Caco-2 (cell line): ENCODE measurements at regions not wholly inside any gene's neighbourhood (a gene's known extent, or its start where the extent isn't known, plus 50 kb on each side); places are given as distances from the start of the nearest gene placed in this dataset.

Experiments
- BruUV-seq: library from RNA; stranded (reverse); fragments of 400-500 nt; replicated peaks from 2 replicates; lab custom pipeline; 2021; lab: Mats Ljungman, UMichigan
- CTCF ChIA-PET: fragments of 300-600 bp; sonication (Branson Sonifier 250); formaldehyde crosslinking; loops from one replicate; lab custom pipeline; 2022; ENCODE audit warnings: antibody characterized with exemption; lab: Charles Lee
- POLR2A ChIA-PET: fragments of 300-600 bp; sonication (Branson Sonifier 250); formaldehyde crosslinking; loops from one replicate; lab custom pipeline; 2022; ENCODE audit warnings: antibody characterized with exemption; lab: Charles Lee
- DNase-seq, 2 experiments: peaks; one replicate each; pipeline versions ENCODE4 v3.0.0 to v3.0.0-alpha.2; 2020 to 2022
- H3K27me3 ChIP-seq: replicated peaks from 2 replicates; pipeline ENCODE4 v1.6.0; 2011; ENCODE audit warnings: low read length; ENCODE audit not compliant: control insufficient read depth, insufficient read depth
- H3K36me3 ChIP-seq: 2 replicates; pipeline ENCODE4 v1.5.1; 2011; ENCODE audit warnings: low read length; ENCODE audit not compliant: control insufficient read depth, insufficient read depth
- H3K4me1 ChIP-seq: fragments of 250-450 bp; sonication (Bioruptor Pico); 2 replicates; pipeline ENCODE4 v1.5.1; 2020; ENCODE audit warnings: mild to moderate bottlenecking
- H3K4me3 ChIP-seq: 2 replicates; pipeline ENCODE4 v1.5.1; 2011; ENCODE audit warnings: low read depth, mild to moderate bottlenecking, control low read depth, low read length
- H3K9me3 ChIP-seq: fragments of 250-450 bp; sonication (Bioruptor Pico); 2 replicates; pipeline ENCODE4 v1.5.1; 2020; ENCODE audit warnings: mild to moderate bottlenecking, moderate library complexity
- H3K27ac Mint-ChIP-seq: one replicate; pipeline ENCODE4 v1.8.0; 2022; ENCODE audit warnings: mixed read lengths; ENCODE audit not compliant: unreplicated experiment
- H3K27me3 Mint-ChIP-seq: one replicate; pipeline ENCODE4 v1.8.0; 2022; ENCODE audit warnings: mixed read lengths; ENCODE audit not compliant: insufficient read depth, unreplicated experiment
- H3K36me3 Mint-ChIP-seq: one replicate; pipeline ENCODE4 v1.8.0; 2022; ENCODE audit warnings: mild to moderate bottlenecking, mixed read lengths; ENCODE audit not compliant: insufficient read depth, unreplicated experiment
- H3K4me1 Mint-ChIP-seq: one replicate; pipeline ENCODE4 v1.8.0; 2022; ENCODE audit warnings: low read depth, mixed read lengths; ENCODE audit not compliant: unreplicated experiment
- H3K4me3 Mint-ChIP-seq: one replicate; pipeline ENCODE4 v1.8.0; 2022; ENCODE audit warnings: mild to moderate bottlenecking, moderate library complexity, mixed read lengths; ENCODE audit not compliant: unreplicated experiment
- H3K9me3 Mint-ChIP-seq: one replicate; pipeline ENCODE4 v1.8.0; 2022; ENCODE audit warnings: mixed read lengths; ENCODE audit not compliant: unreplicated experiment
- intact Hi-C: fragments of 100-400 bp; cut with micrococcal nuclease; formaldehyde crosslinking; loops from one replicate; pipeline ENCODE4 v1.10.0; 2022; ENCODE audit not compliant: unreplicated experiment
- TF ChIP-seq, protein P1 (sequence below), 2 experiments: fragments of 200-600 bp in 1 of 2; IDR thresholded peaks; 1 replicate in 1 of 2; 2 replicates in 1 of 2; pipeline versions ENCODE4 v1.5.1 to v1.8.0; 2011 to 2022; ENCODE audit warnings: antibody characterized with exemption in 1 of 2, control low read depth in 1 of 2, inconsistent platforms in 1 of 2, low read depth in 1 of 2, low read length in 1 of 2, mild to moderate bottlenecking in 1 of 2, moderate library complexity in 1 of 2; ENCODE audit not compliant: insufficient read depth in 1 of 2, severe bottlenecking in 1 of 2, unreplicated experiment in 1 of 2

DNA sequence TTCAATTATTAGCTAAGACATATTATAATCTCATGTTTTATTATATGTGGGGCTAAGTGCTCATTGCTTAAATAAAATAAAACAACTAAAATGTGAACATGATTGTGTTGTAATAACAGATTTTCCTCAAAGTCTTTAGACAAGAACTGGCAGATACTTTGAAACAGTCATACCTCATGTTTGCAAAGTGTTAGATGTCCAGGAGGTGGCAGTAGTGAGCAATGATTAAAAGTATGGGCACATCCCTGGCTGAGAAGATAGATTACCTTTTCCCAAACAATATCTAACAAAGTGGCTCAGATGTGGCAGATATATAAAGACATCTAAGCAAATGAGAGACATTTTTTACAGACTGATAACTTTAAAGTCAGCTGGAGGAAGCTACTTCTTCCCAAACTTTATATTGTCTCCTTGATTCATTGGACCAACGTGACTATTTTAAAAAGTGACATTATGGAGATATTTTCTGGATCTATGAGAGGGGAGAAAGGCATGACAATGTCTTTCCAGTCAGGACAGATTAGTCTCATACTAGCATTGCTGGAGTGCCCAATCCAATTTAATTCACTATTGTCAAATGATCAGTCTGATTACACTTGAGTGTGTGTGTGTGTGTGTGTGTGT, 269.8 kb downstream of the S1PR1 start:
- DNase-seq: peak; percentile 27 to 43
- TF ChIP-seq, protein P1, sequence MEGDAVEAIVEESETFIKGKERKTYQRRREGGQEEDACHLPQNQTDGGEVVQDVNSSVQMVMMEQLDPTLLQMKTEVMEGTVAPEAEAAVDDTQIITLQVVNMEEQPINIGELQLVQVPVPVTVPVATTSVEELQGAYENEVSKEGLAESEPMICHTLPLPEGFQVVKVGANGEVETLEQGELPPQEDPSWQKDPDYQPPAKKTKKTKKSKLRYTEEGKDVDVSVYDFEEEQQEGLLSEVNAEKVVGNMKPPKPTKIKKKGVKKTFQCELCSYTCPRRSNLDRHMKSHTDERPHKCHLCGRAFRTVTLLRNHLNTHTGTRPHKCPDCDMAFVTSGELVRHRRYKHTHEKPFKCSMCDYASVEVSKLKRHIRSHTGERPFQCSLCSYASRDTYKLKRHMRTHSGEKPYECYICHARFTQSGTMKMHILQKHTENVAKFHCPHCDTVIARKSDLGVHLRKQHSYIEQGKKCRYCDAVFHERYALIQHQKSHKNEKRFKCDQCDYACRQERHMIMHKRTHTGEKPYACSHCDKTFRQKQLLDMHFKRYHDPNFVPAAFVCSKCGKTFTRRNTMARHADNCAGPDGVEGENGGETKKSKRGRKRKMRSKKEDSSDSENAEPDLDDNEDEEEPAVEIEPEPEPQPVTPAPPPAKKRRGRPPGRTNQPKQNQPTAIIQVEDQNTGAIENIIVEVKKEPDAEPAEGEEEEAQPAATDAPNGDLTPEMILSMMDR (IDR thresholded peaks at IDR 0.05; ENCODE audit: insufficient read depth in 1 of 2, low read depth in 1 of 2, low read length in 1 of 2, severe bottlenecking in 1 of 2, unreplicated experiment in 1 of 2): peak; percentile 26 to 44
- ChIA-PET POLR2A (no interaction called here), CTCF (no interaction called here)
- Histone ChIP-seq H3K4me1 (no peaks in the 10 kb centered on the region), H3K4me3 (no peak overlapping the region), H3K36me3 (no peaks in the 10 kb centered on the region), H3K27me3 (no peaks in the 10 kb centered on the region), H3K9me3 (no peaks in the 10 kb centered on the region)
- no TSS peak for BruUV-seq
- no peak overlapping the region for H3K4me3 Mint-ChIP-seq
- H3K27ac Mint-ChIP-seq: no peak overlapping the region
- intact Hi-C loops: no loop called here
- no peaks in the 10 kb centered on the region for H3K36me3 Mint-ChIP-seq
- no peaks in the 10 kb centered on the region for H3K9me3 Mint-ChIP-seq
- H3K27me3 Mint-ChIP-seq: no peaks in the 10 kb centered on the region
- H3K4me1 Mint-ChIP-seq: no peaks in the 10 kb centered on the region

DNA sequence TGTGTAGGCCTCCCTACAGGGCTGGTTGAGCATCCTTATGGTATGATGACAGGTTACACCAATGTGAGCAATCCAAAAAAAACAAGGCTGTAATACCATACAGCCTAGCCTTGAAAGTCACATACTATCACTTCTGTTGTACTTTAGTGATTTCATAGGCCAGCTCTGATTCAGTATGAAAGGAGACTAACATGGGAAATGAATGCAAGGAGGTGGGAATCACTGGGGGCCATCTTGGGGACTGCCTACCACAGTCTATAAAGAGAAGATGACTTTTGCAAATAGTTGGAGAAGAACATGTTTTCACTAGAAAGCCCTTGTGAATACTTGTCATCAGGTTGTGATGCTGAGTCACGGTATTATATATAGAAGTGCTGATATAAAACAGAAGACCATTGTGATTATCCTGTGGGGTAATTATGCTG, 270.7 kb downstream of the S1PR1 start:
- BruUV-seq: no TSS peak
- ChIA-PET POLR2A (no interaction called here), CTCF (no interaction called here)
- Mint-ChIP-seq H3K36me3 (no peaks in the 10 kb centered on the region), H3K27ac (no peak overlapping the region), H3K4me3 (no peak overlapping the region), H3K4me1 (no peaks in the 10 kb centered on the region), H3K9me3 (no peaks in the 10 kb centered on the region), H3K27me3 (no peaks in the 10 kb centered on the region)
- DNase-seq: no peak
- no peaks in the 10 kb centered on the region for H3K27me3 ChIP-seq
- H3K9me3 ChIP-seq: no peaks in the 10 kb centered on the region
- H3K36me3 ChIP-seq: no peaks in the 10 kb centered on the region
- no peaks in the 10 kb centered on the region for H3K4me1 ChIP-seq
- TF ChIP-seq, protein P1 (IDR thresholded peaks at IDR 0.05; ENCODE audit: insufficient read depth in 1 of 2, low read depth in 1 of 2, low read length in 1 of 2, severe bottlenecking in 1 of 2, unreplicated experiment in 1 of 2): no peak
- no peak overlapping the region for H3K4me3 ChIP-seq
- intact Hi-C loops: no loop called here

DNA sequence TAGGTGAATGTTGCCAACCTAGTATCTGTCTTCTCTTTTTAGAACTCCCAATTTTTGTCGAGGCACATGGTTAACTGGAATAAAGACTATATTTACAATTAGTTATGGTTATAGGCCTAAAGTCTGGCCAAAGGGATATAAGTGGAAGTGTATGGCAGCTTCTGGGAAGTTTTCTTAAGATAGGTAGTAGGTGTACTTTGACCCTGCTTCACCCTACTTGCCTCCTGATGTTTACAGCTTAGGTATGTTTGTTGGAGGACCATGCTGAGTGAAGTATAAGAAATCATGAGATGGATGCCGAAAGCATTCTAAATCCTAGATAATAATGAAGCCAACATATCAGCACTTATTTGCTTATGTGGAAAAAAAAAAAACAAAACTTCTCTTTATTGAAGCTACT, 272.1 kb downstream of the S1PR1 start:
- TF ChIP-seq, protein P1 (IDR thresholded peaks at IDR 0.05; ENCODE audit: insufficient read depth in 1 of 2, low read depth in 1 of 2, low read length in 1 of 2, severe bottlenecking in 1 of 2, unreplicated experiment in 1 of 2): no peak
- DNase-seq: no peak
- no peaks in the 10 kb centered on the region for H3K4me1 Mint-ChIP-seq
- no peak overlapping the region for H3K27ac Mint-ChIP-seq
- no peaks in the 10 kb centered on the region for H3K36me3 ChIP-seq
- BruUV-seq: no TSS peak
- H3K27me3 ChIP-seq: no peaks in the 10 kb centered on the region
- intact Hi-C loops: no loop called here
- H3K9me3 Mint-ChIP-seq: no peaks in the 10 kb centered on the region
- H3K36me3 Mint-ChIP-seq: no peaks in the 10 kb centered on the region
- no peaks in the 10 kb centered on the region for H3K27me3 Mint-ChIP-seq
- ChIA-PET POLR2A (no interaction called here), CTCF (no interaction called here)
- no peaks in the 10 kb centered on the region for H3K4me1 ChIP-seq
- no peak overlapping the region for H3K4me3 ChIP-seq
- H3K9me3 ChIP-seq: no peaks in the 10 kb centered on the region
- no peak overlapping the region for H3K4me3 Mint-ChIP-seq
